IMR-90 (cell line): ENCODE measurements at regions not wholly inside any gene's neighbourhood (a gene's known extent, or its start where the extent isn't known, plus 50 kb on each side); places are given as distances from the start of the nearest gene placed in this dataset.

Experiments used
- CEBPB ChIP-seq: IDR thresholded peaks from 2 replicates; pipeline ENCODE4 v1.6.1; 2012; ENCODE audit warnings: low read depth, low read length, improper control_type of control experiment
- MAZ ChIP-seq: IDR thresholded peaks from 2 replicates; pipeline ENCODE4 v1.6.1; 2012; ENCODE audit warnings: low read depth, mild to moderate bottlenecking, low read length, improper control_type of control experiment, moderate library complexity, borderline replicate concordance
- POLR2A ChIP-seq: IDR thresholded peaks from 2 replicates; pipeline ENCODE4 v1.6.1; 2012; ENCODE audit warnings: mild to moderate bottlenecking, low read depth, low read length
- RAD21 ChIP-seq: IDR thresholded peaks from 2 replicates; pipeline ENCODE4 v1.6.1; 2012; ENCODE audit warnings: low read length, improper control_type of control experiment
- TF ChIP-seq, protein P1 (sequence below): conservative IDR thresholded peaks from 2 replicates; pipeline ENCODE4 v1.5.1; 2012; ENCODE audit warnings: mild to moderate bottlenecking, low read depth, low read length, improper control_type of control experiment

DNA sequence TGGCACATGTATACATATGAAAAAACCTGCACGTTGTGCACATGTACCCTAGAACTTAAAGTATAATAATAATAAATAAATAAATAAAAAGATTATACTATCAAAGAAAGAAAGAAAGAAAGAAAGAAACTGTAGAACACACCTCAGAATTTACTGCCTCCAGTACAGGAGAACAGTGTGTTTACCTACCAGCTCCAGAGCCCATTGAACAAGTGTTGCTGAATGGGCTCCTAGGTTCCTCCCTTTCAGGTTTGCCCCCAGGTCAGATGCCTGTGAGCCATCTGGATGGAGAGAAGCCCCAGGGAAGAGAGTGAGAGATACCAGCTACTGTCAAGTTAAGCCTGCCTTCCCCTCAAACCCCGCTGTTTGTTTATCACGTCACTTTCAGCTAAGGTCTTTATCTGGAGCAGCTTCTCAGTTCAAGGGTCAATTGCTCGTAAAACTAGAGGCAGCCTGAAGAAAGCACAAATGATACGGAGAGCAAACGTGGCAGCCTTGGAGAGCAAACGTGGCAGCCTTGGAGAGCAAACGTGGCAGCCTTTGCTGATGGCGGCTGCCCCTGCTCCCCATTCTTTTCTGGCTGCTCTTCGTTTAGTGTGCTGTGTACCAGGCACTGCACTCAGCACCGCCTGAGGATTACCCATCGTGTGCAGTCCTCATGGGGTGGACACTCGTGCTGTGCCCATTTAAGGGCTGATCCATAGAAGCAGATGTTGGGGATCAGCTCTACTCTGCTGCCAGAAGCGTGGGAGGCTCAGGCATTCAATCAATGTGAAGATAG is 111.7 kb downstream of the ADAMTS15 start:
- TF ChIP-seq MAZ (no peak), CEBPB (no peak), POLR2A (no peak), RAD21 (no peak)
- TF ChIP-seq, protein P1, sequence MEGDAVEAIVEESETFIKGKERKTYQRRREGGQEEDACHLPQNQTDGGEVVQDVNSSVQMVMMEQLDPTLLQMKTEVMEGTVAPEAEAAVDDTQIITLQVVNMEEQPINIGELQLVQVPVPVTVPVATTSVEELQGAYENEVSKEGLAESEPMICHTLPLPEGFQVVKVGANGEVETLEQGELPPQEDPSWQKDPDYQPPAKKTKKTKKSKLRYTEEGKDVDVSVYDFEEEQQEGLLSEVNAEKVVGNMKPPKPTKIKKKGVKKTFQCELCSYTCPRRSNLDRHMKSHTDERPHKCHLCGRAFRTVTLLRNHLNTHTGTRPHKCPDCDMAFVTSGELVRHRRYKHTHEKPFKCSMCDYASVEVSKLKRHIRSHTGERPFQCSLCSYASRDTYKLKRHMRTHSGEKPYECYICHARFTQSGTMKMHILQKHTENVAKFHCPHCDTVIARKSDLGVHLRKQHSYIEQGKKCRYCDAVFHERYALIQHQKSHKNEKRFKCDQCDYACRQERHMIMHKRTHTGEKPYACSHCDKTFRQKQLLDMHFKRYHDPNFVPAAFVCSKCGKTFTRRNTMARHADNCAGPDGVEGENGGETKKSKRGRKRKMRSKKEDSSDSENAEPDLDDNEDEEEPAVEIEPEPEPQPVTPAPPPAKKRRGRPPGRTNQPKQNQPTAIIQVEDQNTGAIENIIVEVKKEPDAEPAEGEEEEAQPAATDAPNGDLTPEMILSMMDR = no peak
